Loucy (cell line): ENCODE measurements at regions not wholly inside any gene's neighbourhood (a gene's known extent, or its start where the extent isn't known, plus 50 kb on each side); places are given as distances from the start of the nearest gene placed in this dataset.

Experiments used
- H2AFZ ChIP-seq: fragments of 200-600 bp; sonication (generic); 2 replicates; pipeline ENCODE4 v1.6.0; 2016; ENCODE audit warnings: antibody characterized with exemption, mild to moderate bottlenecking, low read length, moderate library complexity
- H3F3A ChIP-seq: fragments of 200-600 bp; 2 replicates; pipeline ENCODE4 v1.6.0; 2016; ENCODE audit warnings: antibody characterized with exemption, low read depth, mild to moderate bottlenecking
- H3K27me3 ChIP-seq: fragments of 200-600 bp; sonication (generic); 2 replicates; pipeline ENCODE4 v1.6.1; 2014; ENCODE audit warnings: low read length, mild to moderate bottlenecking; ENCODE audit not compliant: insufficient read depth, poor library complexity, severe bottlenecking
- H3K36me3 ChIP-seq: fragments of 200-600 bp; sonication (generic); 2 replicates; pipeline ENCODE4 v1.6.1; 2016; ENCODE audit warnings: low read length; ENCODE audit not compliant: insufficient read depth
- H3K4me1 ChIP-seq: fragments of 200-600 bp; sonication (generic); 2 replicates; pipeline ENCODE4 v1.5.1; 2014; ENCODE audit warnings: low read length, mild to moderate bottlenecking; ENCODE audit not compliant: insufficient read depth, poor library complexity, severe bottlenecking
- H3K4me2 ChIP-seq: fragments of 200-600 bp; sonication (generic); 2 replicates; pipeline ENCODE4 v1.6.0; 2014; ENCODE audit warnings: antibody characterized with exemption, low read length, low read depth, mild to moderate bottlenecking; ENCODE audit not compliant: poor library complexity, severe bottlenecking
- H3K4me3 ChIP-seq: fragments of 200-600 bp; sonication (generic); 2 replicates; pipeline ENCODE4 v1.5.1; 2014; ENCODE audit warnings: low read length, mild to moderate bottlenecking, mixed read lengths; ENCODE audit not compliant: poor library complexity, severe bottlenecking
- H3K79me2 ChIP-seq: fragments of 200-600 bp; sonication (generic); 2 replicates; pipeline ENCODE4 v1.6.1; 2014; ENCODE audit warnings: low read length; ENCODE audit not compliant: insufficient read depth
- H3K9ac ChIP-seq: fragments of 200-600 bp; sonication (generic); 2 replicates; pipeline ENCODE4 v1.6.0; 2014; ENCODE audit warnings: mild to moderate bottlenecking, low read depth, low read length, moderate library complexity; ENCODE audit not compliant: poor library complexity, severe bottlenecking
- H3K9me2 ChIP-seq: fragments of 200-600 bp; sonication (generic); replicated peaks from 2 replicates; pipeline ENCODE4 v1.6.1; 2016; ENCODE audit warnings: low read depth, low read length, mixed read lengths
- H3K9me3 ChIP-seq: fragments of 200-600 bp; sonication (generic); 2 replicates; pipeline ENCODE4 v1.6.1; 2014; ENCODE audit warnings: mild to moderate bottlenecking, antibody characterized with exemption, low read length, low read depth; ENCODE audit not compliant: insufficient read depth
- H4K20me1 ChIP-seq: fragments of 200-600 bp; sonication (generic); 2 replicates; pipeline ENCODE4 v1.6.0; 2014; ENCODE audit warnings: antibody characterized with exemption, low read length, mild to moderate bottlenecking; ENCODE audit not compliant: insufficient read depth, poor library complexity, severe bottlenecking
- CTCF ChIP-seq: fragments of 200-600 bp; sonication (generic); conservative IDR thresholded peaks from 2 replicates; pipeline ENCODE4 v1.5.1; 2014; ENCODE audit warnings: mild to moderate bottlenecking, antibody characterized with exemption, low read length
- EZH2phosphoT487 ChIP-seq: fragments of 200-600 bp; IDR thresholded peaks from 2 replicates; pipeline ENCODE4 v1.6.1; 2018; ENCODE audit warnings: antibody characterized with exemption, mild to moderate bottlenecking, moderate library complexity, borderline replicate concordance

- Histone ChIP-seq H3K9me3 (no peaks in the 10 kb centered on the region), H3K79me2 (no peaks in the 10 kb centered on the region), H3K4me1 (no peaks in the 10 kb centered on the region), H2AFZ (no peak overlapping the region), H3F3A (no peaks in the 10 kb centered on the region), H4K20me1 (no peaks in the 10 kb centered on the region), H3K4me3 (no peak overlapping the region), H3K27me3 (no peaks in the 10 kb centered on the region), H3K9ac (no peak overlapping the region), H3K4me2 (no peak overlapping the region), H3K36me3 (no peaks in the 10 kb centered on the region), H3K9me2 (no peaks in the 10 kb centered on the region)
- TF ChIP-seq EZH2phosphoT487 (no peak), CTCF (no peak)
These were observed 796.5 kb downstream of the GALC start for GRCh38 chr14:87196436-87196835.

- Histone ChIP-seq H3K4me2 (no peak overlapping the region), H3K79me2 (no peaks in the 10 kb centered on the region), H3F3A (no peaks in the 10 kb centered on the region), H3K9me3 (no peaks in the 10 kb centered on the region), H3K9me2 (no peaks in the 10 kb centered on the region), H3K9ac (no peak overlapping the region), H4K20me1 (no peaks in the 10 kb centered on the region), H2AFZ (no peak overlapping the region), H3K4me1 (no peaks in the 10 kb centered on the region), H3K27me3 (no peaks in the 10 kb centered on the region), H3K4me3 (no peak overlapping the region), H3K36me3 (no peaks in the 10 kb centered on the region)
- TF ChIP-seq EZH2phosphoT487 (no peak), CTCF (no peak)
These were observed 805.2 kb downstream of the GALC start for GRCh38 chr14:87187786-87188185.

- no peak overlapping the region for H3K4me2 ChIP-seq
- H3K4me1 ChIP-seq = no peaks in the 10 kb centered on the region
- TF ChIP-seq CTCF = no peak
- TF ChIP-seq EZH2phosphoT487 = no peak
- H3K27me3 ChIP-seq = no peaks in the 10 kb centered on the region
- H3K9me3 ChIP-seq = no peaks in the 10 kb centered on the region
- no peak overlapping the region for H3K4me3 ChIP-seq
- no peaks in the 10 kb centered on the region for H3K79me2 ChIP-seq
- no peak overlapping the region for H3K9ac ChIP-seq
- H3K36me3 ChIP-seq = no peaks in the 10 kb centered on the region
- no peaks in the 10 kb centered on the region for H4K20me1 ChIP-seq
- H3K9me2 ChIP-seq = no peaks in the 10 kb centered on the region
- H2AFZ ChIP-seq = no peak overlapping the region
- no peaks in the 10 kb centered on the region for H3F3A ChIP-seq
These were observed 806.2 kb downstream of the GALC start for GRCh38 chr14:87186737-87187136.
